HL-60 (cell line): ENCODE measurements at regions not wholly inside any gene's neighbourhood (a gene's known extent, or its start where the extent isn't known, plus 50 kb on each side); places are given as distances from the start of the nearest gene placed in this dataset.

ENCODE experiments used
- DNase-seq, 2 experiments: peaks; one replicate each; pipeline ENCODE4 v3.0.0-alpha.2; 2010 to 2020; ENCODE audit warnings: low read depth in 1 of 2, low spot score in 1 of 2
- H3K27ac ChIP-seq: fragments of 250-450 bp; sonication (Bioruptor Pico); replicated peaks from 2 replicates; pipeline ENCODE4 v1.5.1; 2020; ENCODE audit warnings: mild to moderate bottlenecking, moderate library complexity
- H3K27me3 ChIP-seq: fragments of 250-450 bp; sonication (Bioruptor Pico); 2 replicates; pipeline ENCODE4 v1.5.1; 2021; ENCODE audit warnings: mild to moderate bottlenecking, moderate library complexity; ENCODE audit not compliant: insufficient read depth, poor library complexity, severe bottlenecking
- H3K4me3 ChIP-seq: replicated peaks from 2 replicates; pipeline ENCODE4 v1.5.1; 2011; ENCODE audit warnings: mild to moderate bottlenecking, control low read depth, low read length; ENCODE audit not compliant: insufficient read depth
- CTCF ChIP-seq: IDR thresholded peaks from one replicate; pipeline ENCODE4 v1.5.1; 2011; ENCODE audit warnings: low read length, control low read depth, inconsistent platforms; ENCODE audit not compliant: insufficient read depth
- GABPA ChIP-seq: IDR thresholded peaks from 2 replicates; pipeline ENCODE4 v1.6.1; 2012; ENCODE audit warnings: low read depth
- POLR2AphosphoS5 ChIP-seq: IDR thresholded peaks from 2 replicates; pipeline ENCODE4 v1.6.1; 2012; ENCODE audit warnings: low read depth
- SPI1 ChIP-seq: IDR thresholded peaks from 2 replicates; pipeline ENCODE4 v1.6.1; 2012; ENCODE audit warnings: low read depth, mild to moderate bottlenecking, borderline replicate concordance
- TF ChIP-seq, protein P1 (sequence below): IDR thresholded peaks from 2 replicates; pipeline ENCODE4 v1.6.1; 2012; ENCODE audit warnings: low read depth; ENCODE audit not compliant: insufficient replicate concordance

DNA sequence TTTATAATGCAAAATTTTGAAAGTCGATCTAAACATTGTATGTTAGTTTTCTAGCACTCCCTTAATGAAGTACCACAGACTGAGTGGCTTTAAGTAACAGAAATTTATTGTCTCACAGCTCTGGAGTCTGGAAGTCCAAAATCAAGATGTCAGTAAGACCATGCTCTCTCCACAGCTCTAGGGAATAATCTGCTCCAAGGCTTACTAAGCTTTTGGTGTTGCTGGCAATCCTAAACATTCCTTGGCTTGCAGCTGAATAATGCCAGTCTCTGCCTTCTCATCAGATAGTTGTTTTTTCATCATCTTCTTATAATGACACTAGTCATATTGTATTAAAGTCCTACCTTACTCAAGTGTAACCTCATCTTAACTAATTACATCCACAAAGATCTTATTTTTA is 102.2 kb downstream of the RASSF9 start:
- no peak for DNase-seq
- no peak for TF ChIP-seq CTCF
- no peak for TF ChIP-seq POLR2AphosphoS5
- TF ChIP-seq, protein P1, sequence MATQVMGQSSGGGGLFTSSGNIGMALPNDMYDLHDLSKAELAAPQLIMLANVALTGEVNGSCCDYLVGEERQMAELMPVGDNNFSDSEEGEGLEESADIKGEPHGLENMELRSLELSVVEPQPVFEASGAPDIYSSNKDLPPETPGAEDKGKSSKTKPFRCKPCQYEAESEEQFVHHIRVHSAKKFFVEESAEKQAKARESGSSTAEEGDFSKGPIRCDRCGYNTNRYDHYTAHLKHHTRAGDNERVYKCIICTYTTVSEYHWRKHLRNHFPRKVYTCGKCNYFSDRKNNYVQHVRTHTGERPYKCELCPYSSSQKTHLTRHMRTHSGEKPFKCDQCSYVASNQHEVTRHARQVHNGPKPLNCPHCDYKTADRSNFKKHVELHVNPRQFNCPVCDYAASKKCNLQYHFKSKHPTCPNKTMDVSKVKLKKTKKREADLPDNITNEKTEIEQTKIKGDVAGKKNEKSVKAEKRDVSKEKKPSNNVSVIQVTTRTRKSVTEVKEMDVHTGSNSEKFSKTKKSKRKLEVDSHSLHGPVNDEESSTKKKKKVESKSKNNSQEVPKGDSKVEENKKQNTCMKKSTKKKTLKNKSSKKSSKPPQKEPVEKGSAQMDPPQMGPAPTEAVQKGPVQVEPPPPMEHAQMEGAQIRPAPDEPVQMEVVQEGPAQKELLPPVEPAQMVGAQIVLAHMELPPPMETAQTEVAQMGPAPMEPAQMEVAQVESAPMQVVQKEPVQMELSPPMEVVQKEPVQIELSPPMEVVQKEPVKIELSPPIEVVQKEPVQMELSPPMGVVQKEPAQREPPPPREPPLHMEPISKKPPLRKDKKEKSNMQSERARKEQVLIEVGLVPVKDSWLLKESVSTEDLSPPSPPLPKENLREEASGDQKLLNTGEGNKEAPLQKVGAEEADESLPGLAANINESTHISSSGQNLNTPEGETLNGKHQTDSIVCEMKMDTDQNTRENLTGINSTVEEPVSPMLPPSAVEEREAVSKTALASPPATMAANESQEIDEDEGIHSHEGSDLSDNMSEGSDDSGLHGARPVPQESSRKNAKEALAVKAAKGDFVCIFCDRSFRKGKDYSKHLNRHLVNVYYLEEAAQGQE: no peak
- no peak for TF ChIP-seq GABPA
- TF ChIP-seq SPI1: no peak
- Histone ChIP-seq H3K27ac (no peak overlapping the region), H3K4me3 (no peak overlapping the region), H3K27me3 (no peaks in the 10 kb centered on the region)

DNA sequence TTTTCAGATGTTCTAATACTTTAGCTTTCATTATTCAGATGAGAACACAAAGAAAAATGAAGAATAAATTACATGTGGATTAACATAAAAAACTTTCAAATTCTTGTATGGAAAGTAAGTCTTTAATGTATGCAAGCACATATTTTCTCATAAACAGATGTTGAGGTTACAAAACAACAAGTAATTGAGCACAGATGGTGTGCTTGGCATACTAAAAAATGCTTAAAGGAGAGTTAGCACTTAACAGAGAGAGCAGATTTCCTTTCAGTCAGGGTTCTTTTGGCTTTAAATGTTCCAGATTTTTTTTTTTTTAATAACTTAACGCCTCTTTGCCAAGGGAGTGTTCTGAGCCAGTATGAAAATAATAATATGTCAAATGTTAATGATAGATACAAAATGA is 96.0 kb downstream of the RASSF9 start:
- Histone ChIP-seq H3K27me3 (no peaks in the 10 kb centered on the region), H3K27ac (no peak overlapping the region), H3K4me3 (no peak overlapping the region)
- TF ChIP-seq SPI1: no peak
- TF ChIP-seq GABPA: no peak
- TF ChIP-seq CTCF: no peak
- TF ChIP-seq, protein P1: no peak
- TF ChIP-seq POLR2AphosphoS5: no peak
- no peak for DNase-seq

DNA sequence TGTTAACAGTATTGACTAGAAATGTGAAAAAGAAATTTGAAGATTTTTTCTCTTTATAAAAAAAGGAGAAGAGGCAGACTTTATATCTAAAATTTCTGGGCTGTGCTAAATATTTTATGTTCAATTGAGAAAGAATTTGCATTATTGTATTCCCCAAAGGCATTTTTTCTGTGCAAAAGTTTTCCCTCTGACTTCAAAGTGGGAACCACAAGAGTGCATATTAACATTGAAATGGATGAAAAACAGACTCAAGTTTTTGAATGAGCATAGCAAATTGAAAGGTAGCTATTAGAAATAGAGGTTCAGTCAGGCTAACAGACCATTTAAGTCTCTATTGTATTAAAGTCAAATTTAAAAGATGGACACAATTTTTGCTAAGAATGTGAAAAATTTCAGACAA is 95.2 kb downstream of the RASSF9 start:
- TF ChIP-seq, protein P1: no peak
- TF ChIP-seq SPI1 (no peak), CTCF (no peak), GABPA (no peak), POLR2AphosphoS5 (no peak)
- no peak for DNase-seq
- H3K27me3 ChIP-seq: no peaks in the 10 kb centered on the region
- no peak overlapping the region for H3K4me3 ChIP-seq
- H3K27ac ChIP-seq: no peak overlapping the region
